CD4-positive, alpha-beta T cell treated with Interleukin-6 for 4 hours (primary cell): ENCODE measurements at regions not wholly inside any gene's neighbourhood (a gene's known extent, or its start where the extent isn't known, plus 50 kb on each side); places are given as distances from the start of the nearest gene placed in this dataset.

ENCODE experiments used
- DNase-seq: peaks from one replicate; pipeline ENCODE4 v3.0.0-alpha.2; 2020; ENCODE audit warnings: mixed read lengths

DNA sequence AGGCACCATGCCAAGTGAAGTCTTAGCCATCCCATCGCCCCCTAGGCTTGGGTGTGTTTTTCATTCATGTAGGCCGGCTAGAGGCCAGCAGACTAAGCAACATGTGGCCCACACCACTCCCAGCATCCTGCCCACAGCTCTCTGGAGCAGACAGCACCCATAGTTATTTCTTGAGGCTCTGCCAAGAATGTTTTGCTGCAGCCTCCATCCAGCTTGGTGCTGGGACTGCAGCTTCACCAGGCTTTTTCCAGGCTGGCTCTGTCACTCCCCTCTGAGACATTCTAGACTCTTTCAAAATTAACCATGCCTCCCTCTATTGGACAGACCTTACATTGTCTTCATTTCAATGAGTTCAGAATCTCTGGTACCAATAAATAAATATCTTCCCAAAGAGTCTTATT is 104.2 kb downstream of the DUSP10 start:
- no peak for DNase-seq

DNA sequence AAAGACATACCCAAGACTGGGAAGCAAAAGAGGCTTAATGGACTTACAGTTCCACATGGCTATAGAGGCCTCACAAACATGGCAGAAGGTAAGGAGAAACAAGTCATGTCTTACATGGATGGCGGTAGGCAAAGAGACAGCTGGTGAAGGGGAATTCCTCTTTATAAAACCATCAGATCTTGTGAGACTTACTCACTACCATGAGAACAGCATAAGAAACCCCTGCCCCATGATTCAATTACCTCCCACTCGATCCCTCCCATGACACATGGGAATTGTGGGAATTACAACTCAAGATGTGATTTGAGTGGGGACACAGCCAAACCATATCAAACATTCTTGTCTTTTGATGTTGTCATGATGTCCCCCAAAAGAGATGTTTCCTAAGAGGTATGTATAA is 103.3 kb downstream of the DUSP10 start:
- no peak for DNase-seq

DNA sequence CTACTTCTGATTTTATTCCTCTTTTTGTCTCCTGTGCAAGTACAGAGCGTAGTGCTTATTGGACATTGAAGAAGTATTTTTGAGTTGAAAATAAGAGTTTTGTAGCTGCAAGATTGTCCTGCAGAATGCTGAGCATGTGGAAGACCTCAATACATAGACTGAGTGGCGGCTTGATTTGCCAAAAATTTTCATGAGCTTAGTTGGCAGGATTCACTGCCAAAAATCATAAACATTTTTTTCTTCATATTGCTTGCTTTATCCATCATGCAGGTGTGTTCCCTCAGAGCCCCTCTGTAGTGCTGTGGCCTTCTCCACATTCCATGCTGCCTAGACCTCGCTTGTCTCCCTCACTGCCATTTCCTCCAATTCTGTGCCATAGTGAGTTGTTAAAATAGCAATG is 100.1 kb downstream of the DUSP10 start:
- no peak for DNase-seq

DNA sequence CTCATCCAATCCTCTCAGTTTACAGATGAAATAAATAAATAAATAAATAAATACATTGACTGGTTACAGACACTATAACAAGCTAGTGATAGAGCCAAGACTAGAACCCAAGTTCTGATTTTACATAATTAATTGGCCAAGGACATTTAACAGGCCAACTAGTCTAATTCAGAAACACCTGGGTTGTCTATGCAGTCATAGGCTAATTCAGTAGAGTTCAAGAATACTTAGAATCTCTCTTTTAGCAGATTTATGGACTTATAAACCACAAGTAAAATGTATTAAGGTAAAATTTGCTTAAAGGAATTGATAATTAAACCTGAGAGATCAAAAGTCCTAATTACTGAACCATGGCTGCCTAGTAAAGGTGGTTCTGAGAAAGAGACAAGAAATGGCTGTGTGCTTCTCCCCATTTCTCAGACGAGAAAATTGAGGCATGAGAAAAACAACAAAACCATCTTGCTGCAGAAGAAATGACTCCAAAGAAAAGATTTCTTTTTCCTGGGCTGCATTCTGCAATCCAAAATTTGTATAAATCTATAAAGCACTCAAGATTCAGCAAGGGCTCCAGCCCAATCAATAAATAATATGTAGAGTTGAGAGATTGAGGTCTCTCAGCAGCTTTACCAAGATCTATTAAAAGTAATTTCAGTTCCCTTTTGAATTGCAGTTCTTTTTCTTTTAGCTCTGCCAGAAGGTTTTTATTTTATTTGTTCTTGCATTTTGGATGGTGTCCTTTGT is 98.3 kb downstream of the DUSP10 start:
- DNase-seq, result no peak

DNA sequence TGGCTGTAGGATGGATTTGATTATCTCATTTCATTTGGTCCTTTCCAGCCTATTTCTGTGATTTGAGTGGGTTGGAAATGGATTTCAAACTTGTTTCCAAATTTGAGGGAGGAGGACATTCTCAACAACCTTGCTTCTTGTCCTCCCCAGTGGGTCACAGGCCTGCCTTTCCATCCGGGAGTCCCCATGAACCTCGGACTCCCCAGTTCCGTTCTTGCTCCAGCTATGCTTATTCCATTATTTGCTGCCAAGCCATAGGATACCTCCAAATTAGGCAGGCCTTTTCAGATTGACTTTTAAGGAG is 97.8 kb downstream of the DUSP10 start:
- no peak for DNase-seq

DNA sequence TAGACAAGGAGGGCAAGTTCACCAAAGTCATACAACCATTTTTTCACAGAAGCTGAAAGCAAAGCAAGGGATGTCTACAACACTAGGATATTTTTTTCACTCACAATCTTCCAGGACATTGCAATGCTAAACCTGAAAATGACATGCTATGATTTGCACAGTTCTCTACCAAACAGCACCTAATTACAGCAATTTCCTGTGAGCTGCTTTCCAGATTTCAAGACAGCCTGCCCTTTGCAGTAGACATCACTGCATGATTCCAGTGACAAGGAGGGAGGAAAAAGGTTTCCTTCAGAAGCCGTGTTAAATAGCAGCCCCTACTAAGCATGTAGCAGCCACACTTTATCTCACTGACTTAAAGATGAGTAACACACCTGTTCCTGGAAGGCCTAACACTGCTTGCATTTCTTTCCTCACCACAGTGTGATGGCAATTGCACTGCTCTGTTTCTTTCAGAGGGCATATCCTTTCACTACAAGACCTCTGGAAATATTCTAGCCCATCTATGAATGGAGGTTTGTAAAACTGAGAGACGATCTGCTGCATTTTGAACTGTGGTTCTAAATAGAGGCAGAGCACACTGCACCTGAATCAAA is 97.1 kb downstream of the DUSP10 start:
- DNase-seq, result no peak

DNA sequence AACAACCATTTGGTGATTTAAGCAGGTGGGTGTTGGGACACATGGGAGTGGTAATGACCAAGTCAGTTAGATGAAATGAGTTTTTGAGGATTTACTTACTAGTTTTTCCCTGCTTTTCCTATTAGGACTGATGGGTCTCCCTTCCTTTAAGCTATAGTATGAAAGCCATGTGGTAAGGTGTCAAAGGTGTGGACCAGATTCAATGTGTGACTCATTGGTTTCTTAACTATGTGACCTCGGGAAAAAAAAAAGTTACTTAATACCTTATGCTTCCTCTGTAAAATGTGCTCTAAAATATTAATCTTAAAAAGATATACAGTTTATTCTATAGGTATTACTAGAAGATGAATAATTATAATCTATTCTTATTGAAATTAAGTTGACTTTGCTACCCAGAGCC is 93.7 kb downstream of the DUSP10 start:
- DNase-seq, result no peak
